ENCODE measurements at regions not wholly inside any gene's neighbourhood (a gene's known extent, or its start where the extent isn't known, plus 50 kb on each side); places are given as distances from the start of the nearest gene placed in this dataset.

GRCh38 chr5:53360811-53361210 lies 119.6 kb upstream of the FST start:
- TF ChIP-seq CTCF (conservative IDR thresholded peaks at IDR 0.05) (no peak), ZFX (IDR thresholded peaks at IDR 0.05) (no peak)

All from C4-2B (cell line).